Breast epithelium (tissue), 3 donors: ENCODE measurements at regions not wholly inside any gene's neighbourhood (a gene's known extent, or its start where the extent isn't known, plus 50 kb on each side); places are given as distances from the start of the nearest gene placed in this dataset.

Experiments
- POLR2A ChIP-seq: fragments of 450-650 bp; IDR thresholded peaks from one replicate; pipeline ENCODE4 v1.6.1; 2016; ENCODE audit warnings: antibody characterized with exemption, mild to moderate bottlenecking, moderate library complexity
- POLR2AphosphoS5 ChIP-seq, 3 donors: sonication (generic); formaldehyde crosslinking; IDR thresholded peaks; one replicate each; pipeline ENCODE4 v1.6.1; 2017; ENCODE audit warnings: antibody characterized with exemption in 3 of 3
- TF ChIP-seq, protein P1 (sequence below), 3 donors: fragments of 450-650 bp; IDR thresholded peaks; one replicate each; pipeline ENCODE4 v1.5.1; 2016 to 2017; ENCODE audit warnings: antibody characterized with exemption in 3 of 3, mild to moderate bottlenecking in 3 of 3, moderate library complexity in 3 of 3

DNA sequence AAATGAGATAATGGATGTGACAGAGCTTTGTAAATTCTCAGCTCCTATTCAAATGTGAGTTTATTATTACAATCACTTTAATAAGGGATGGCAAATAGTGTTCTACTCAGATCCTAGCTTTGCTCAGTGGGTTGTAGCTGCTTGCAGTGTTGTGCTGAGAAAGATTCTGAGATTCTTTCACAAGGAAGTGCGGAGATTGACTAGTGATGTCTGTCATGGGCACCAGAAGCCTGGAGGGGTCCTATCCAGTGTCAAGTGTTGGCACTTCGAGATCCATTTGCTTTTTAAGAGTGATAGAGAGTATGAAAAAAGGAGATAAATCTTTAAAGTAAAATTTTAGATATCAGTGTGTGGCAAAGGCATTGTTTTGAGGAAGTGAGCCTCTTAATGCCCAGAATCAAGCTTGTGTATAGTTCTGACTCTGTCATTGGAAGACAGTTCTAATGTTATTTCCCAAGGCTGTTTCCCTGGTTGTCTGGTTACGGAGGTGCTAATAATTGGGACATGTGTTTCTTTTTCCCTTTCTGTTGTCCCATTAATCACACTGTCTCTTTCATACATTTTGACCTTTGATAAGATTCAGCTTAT is 181.7 kb upstream of the SPRED2 start:
- TF ChIP-seq, protein P1, sequence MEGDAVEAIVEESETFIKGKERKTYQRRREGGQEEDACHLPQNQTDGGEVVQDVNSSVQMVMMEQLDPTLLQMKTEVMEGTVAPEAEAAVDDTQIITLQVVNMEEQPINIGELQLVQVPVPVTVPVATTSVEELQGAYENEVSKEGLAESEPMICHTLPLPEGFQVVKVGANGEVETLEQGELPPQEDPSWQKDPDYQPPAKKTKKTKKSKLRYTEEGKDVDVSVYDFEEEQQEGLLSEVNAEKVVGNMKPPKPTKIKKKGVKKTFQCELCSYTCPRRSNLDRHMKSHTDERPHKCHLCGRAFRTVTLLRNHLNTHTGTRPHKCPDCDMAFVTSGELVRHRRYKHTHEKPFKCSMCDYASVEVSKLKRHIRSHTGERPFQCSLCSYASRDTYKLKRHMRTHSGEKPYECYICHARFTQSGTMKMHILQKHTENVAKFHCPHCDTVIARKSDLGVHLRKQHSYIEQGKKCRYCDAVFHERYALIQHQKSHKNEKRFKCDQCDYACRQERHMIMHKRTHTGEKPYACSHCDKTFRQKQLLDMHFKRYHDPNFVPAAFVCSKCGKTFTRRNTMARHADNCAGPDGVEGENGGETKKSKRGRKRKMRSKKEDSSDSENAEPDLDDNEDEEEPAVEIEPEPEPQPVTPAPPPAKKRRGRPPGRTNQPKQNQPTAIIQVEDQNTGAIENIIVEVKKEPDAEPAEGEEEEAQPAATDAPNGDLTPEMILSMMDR (IDR thresholded peaks at IDR 0.05): no peak
- TF ChIP-seq POLR2A: no peak
- TF ChIP-seq POLR2AphosphoS5 (IDR thresholded peaks at IDR 0.05): no peak
